Mesendoderm (in vitro differentiated cells): ENCODE measurements at regions not wholly inside any gene's neighbourhood (a gene's known extent, or its start where the extent isn't known, plus 50 kb on each side); places are given as distances from the start of the nearest gene placed in this dataset.

Source experiments
- DNase-seq: peaks from one replicate; pipeline ENCODE4 v3.0.0; 2013
- H2AK5ac ChIP-seq: 2 replicates; pipeline ENCODE4 v1.6.1; 2013; ENCODE audit warnings: low read length, inconsistent platforms
- H2BK120ac ChIP-seq: 2 replicates; pipeline ENCODE4 v1.6.1; 2013; ENCODE audit warnings: low read depth, mild to moderate bottlenecking, low read length, moderate library complexity, mixed read lengths
- H2BK15ac ChIP-seq: replicated peaks from 2 replicates; pipeline ENCODE4 v1.6.1; 2013; ENCODE audit warnings: low read depth, mild to moderate bottlenecking, moderate library complexity
- H2BK5ac ChIP-seq: 2 replicates; pipeline ENCODE4 v1.6.1; 2013; ENCODE audit warnings: low read length, inconsistent platforms
- H3K18ac ChIP-seq: 2 replicates; pipeline ENCODE4 v1.6.1; 2013; ENCODE audit warnings: mild to moderate bottlenecking, low read length, mixed read lengths
- H3K23ac ChIP-seq: one replicate; pipeline ENCODE4 v1.6.1; 2013; ENCODE audit warnings: low read length
- H3K27ac ChIP-seq: 2 replicates; pipeline ENCODE4 v1.5.1; 2013; ENCODE audit warnings: low read depth, mild to moderate bottlenecking, inconsistent platforms, low read length, moderate library complexity
- H3K27me3 ChIP-seq: 2 replicates; pipeline ENCODE4 v1.6.1; 2013; ENCODE audit warnings: low read length, control low read depth, mild to moderate bottlenecking, inconsistent platforms; ENCODE audit not compliant: insufficient read depth, poor library complexity
- H3K36me3 ChIP-seq: 2 replicates; pipeline ENCODE4 v1.6.1; 2013; ENCODE audit warnings: low read length, inconsistent platforms; ENCODE audit not compliant: control insufficient read depth, insufficient read depth
- H3K4ac ChIP-seq: one replicate; pipeline ENCODE4 v1.6.1; 2013; ENCODE audit warnings: low read depth, mild to moderate bottlenecking, low read length, moderate library complexity
- H3K4me1 ChIP-seq: 2 replicates; pipeline ENCODE4 v1.6.1; 2013; ENCODE audit warnings: low read depth, low read length, inconsistent platforms; ENCODE audit not compliant: control insufficient read depth
- H3K4me2 ChIP-seq: 2 replicates; pipeline ENCODE4 v1.6.1; 2013; ENCODE audit warnings: low read length
- H3K4me3 ChIP-seq: 2 replicates; pipeline ENCODE4 v1.5.1; 2013; ENCODE audit warnings: mild to moderate bottlenecking, low read length
- H3K56ac ChIP-seq: one replicate; pipeline ENCODE4 v1.6.1; 2013; ENCODE audit warnings: low read length
- H3K79me1 ChIP-seq: 2 replicates; pipeline ENCODE4 v1.6.1; 2013; ENCODE audit warnings: low read length, inconsistent platforms
- H3K79me2 ChIP-seq: 2 replicates; pipeline ENCODE4 v1.6.1; 2013; ENCODE audit warnings: mild to moderate bottlenecking, low read length; ENCODE audit not compliant: control insufficient read depth, insufficient read depth
- H3K9ac ChIP-seq: 2 replicates; pipeline ENCODE4 v1.6.1; 2013; ENCODE audit warnings: low read length, inconsistent platforms
- H4K5ac ChIP-seq: one replicate; pipeline ENCODE4 v1.6.1; 2013; ENCODE audit warnings: low read length
- H4K8ac ChIP-seq: one replicate; pipeline ENCODE4 v1.6.1; 2013; ENCODE audit warnings: low read depth, mild to moderate bottlenecking, control low read depth, low read length, moderate library complexity
- WGBS: extraction: QIAGEN DNeasy Blood & Tissue Kit; methylation state at CpG from one replicate; pipeline ENCODE4 v1.1.7; 2013; ENCODE audit warnings: low lambda C conversion rate, missing lambda C conversion rate; ENCODE audit not compliant: insufficient coverage; ENCODE audit errors: extremely low coverage; 5-methylcytosine and 5-hydroxymethylcytosine counted together

DNA sequence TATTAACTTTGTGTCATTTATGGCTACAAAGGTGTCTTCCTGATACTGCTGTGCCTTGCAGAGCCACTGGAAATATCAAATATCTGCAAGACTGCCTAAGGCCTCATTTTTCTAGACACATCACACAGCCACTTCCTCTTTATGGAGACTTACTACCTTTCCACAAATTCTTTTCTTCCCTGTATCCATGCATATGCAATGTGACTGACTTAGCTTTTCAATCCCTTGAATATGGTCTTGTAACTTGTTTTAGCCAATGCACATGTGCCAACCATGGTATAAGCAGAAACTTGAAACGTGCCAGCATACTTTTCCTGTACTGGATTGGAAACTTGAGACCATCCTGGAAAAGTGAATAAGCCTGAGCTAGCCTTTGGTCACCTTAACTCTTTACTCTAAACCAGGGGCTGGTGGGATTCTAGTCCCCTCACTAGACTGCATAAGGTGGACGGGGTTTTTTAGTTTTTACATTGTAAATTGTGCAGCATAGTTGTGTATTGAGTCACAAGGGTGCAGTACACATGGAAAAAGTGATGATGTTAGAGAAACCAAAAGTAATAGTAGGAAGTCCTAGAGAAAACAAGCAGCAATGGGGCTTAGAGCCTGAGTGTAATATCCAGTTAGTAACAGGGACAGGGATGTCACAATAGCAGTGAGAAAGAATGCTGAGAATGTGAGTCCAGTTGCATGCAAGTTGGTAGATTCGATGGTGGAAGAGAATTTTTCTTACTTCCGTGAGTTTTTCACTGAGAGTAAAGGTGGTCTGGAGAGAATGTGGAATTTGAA, 879.5 kb downstream of the SORCS1 start:
- Histone ChIP-seq H3K23ac (no peak overlapping the region), H3K4me1 (no peaks in the 10 kb centered on the region), H3K4me3 (no peak overlapping the region), H2AK5ac (no peak overlapping the region), H4K5ac (no peak overlapping the region), H3K9ac (no peak overlapping the region), H2BK5ac (no peak overlapping the region), H3K18ac (no peak overlapping the region), H2BK120ac (no peak overlapping the region), H4K8ac (no peak overlapping the region), H3K4ac (no peak overlapping the region), H3K56ac (no peak overlapping the region), H3K27ac (no peak overlapping the region), H3K27me3 (no peaks in the 10 kb centered on the region), H3K79me1 (no peaks in the 10 kb centered on the region), H3K36me3 (no peaks in the 10 kb centered on the region), H3K4me2 (no peak overlapping the region), H2BK15ac (no peak overlapping the region), H3K79me2 (no peaks in the 10 kb centered on the region)
- peak; percentile 68 for DNase-seq
- no CpG with 5 or more reads among the region's 4 CpGs for WGBS

DNA sequence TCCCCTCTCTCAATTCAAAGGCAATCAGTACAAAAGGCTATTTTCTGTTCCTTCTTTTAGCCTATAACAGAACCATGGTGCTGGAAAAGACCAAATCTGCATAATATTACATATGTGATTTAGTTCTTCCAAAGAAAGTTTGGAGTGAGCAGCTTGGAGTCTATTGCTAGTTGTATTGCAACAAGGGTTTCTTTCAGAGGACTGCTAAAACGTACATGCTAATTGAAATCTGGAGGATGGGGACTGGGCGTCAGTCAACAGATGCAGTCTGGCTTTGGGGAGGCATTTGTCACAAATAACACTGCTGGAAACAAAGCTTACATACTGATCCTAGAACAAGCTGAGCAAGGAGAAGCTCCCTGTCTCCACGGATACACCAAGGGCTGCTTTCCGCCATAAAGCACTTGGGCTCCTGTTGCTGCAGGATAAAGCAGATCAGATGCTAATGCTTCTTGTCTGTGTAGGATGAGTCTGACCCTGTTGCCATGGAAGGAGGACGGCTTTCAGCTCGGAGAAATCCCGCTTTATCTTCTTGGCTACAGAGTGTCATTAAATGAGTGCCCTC, 883.5 kb downstream of the SORCS1 start:
- H4K5ac ChIP-seq: no peak overlapping the region
- no peak overlapping the region for H2BK5ac ChIP-seq
- H3K18ac ChIP-seq: no peak overlapping the region
- no peaks in the 10 kb centered on the region for H3K79me2 ChIP-seq
- no peaks in the 10 kb centered on the region for H3K4me1 ChIP-seq
- H3K23ac ChIP-seq: no peak overlapping the region
- H3K27me3 ChIP-seq: no peaks in the 10 kb centered on the region
- no peak overlapping the region for H3K4ac ChIP-seq
- no peak overlapping the region for H4K8ac ChIP-seq
- no peak overlapping the region for H2BK15ac ChIP-seq
- WGBS: no CpG with 5 or more reads among the region's 7 CpGs
- H3K9ac ChIP-seq: no peak overlapping the region
- H3K56ac ChIP-seq: no peak overlapping the region
- H2AK5ac ChIP-seq: no peak overlapping the region
- H3K27ac ChIP-seq: no peak overlapping the region
- H2BK120ac ChIP-seq: no peak overlapping the region
- H3K4me2 ChIP-seq: no peak overlapping the region
- no peak overlapping the region for H3K4me3 ChIP-seq
- no peaks in the 10 kb centered on the region for H3K79me1 ChIP-seq
- H3K36me3 ChIP-seq: no peaks in the 10 kb centered on the region
- peak; percentile 16 for DNase-seq

- H2BK5ac ChIP-seq: no peak overlapping the region
- H3K56ac ChIP-seq: no peak overlapping the region
- H2BK15ac ChIP-seq: no peak overlapping the region
- H3K27ac ChIP-seq: no peak overlapping the region
- no peak overlapping the region for H3K4me3 ChIP-seq
- H3K79me2 ChIP-seq: no peaks in the 10 kb centered on the region
- H4K5ac ChIP-seq: no peak overlapping the region
- H3K27me3 ChIP-seq: no peaks in the 10 kb centered on the region
- no CpG with 5 or more reads among the region's 1 CpG for WGBS
- no peaks in the 10 kb centered on the region for H3K4me1 ChIP-seq
- peak; percentile 54 for DNase-seq
- no peak overlapping the region for H3K4me2 ChIP-seq
- H2BK120ac ChIP-seq: no peak overlapping the region
- no peak overlapping the region for H2AK5ac ChIP-seq
- no peaks in the 10 kb centered on the region for H3K36me3 ChIP-seq
- H3K4ac ChIP-seq: no peak overlapping the region
- no peak overlapping the region for H3K18ac ChIP-seq
- no peak overlapping the region for H4K8ac ChIP-seq
- H3K79me1 ChIP-seq: no peaks in the 10 kb centered on the region
- no peak overlapping the region for H3K9ac ChIP-seq
- no peak overlapping the region for H3K23ac ChIP-seq
These were observed 886.1 kb downstream of the SORCS1 start for GRCh38 chr10:106278383-106278782.

DNA sequence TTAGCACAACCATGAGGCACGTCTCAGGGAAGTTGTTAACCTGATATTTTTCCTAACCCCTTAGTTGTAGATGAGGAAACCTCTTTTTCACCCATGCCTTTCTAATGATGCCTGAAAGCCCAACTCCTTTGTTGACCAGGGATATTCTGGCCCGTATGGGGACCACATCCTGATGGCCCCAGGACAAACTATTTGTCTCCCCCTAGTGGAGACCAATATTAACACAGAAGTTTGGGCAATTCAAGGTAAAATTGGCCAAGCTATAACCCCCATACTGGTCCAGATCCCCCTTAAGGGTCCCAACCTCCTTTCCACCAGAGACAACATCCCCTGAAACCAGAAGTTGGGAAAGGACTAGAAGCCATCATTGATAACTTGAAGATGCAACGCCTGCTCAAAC, 893.3 kb downstream of the SORCS1 start:
- Histone ChIP-seq H3K79me1 (no peaks in the 10 kb centered on the region), H3K23ac (no peak overlapping the region), H3K4ac (no peak overlapping the region), H3K36me3 (no peaks in the 10 kb centered on the region), H3K4me2 (no peak overlapping the region), H3K4me3 (no peak overlapping the region), H2BK15ac (no peak overlapping the region), H4K5ac (no peak overlapping the region), H3K56ac (no peak overlapping the region), H2AK5ac (no peak overlapping the region), H2BK5ac (no peak overlapping the region), H3K4me1 (no peaks in the 10 kb centered on the region), H3K27me3 (no peaks in the 10 kb centered on the region), H3K18ac (no peak overlapping the region), H3K79me2 (no peaks in the 10 kb centered on the region), H4K8ac (no peak overlapping the region), H2BK120ac (no peak overlapping the region), H3K9ac (no peak overlapping the region), H3K27ac (no peak overlapping the region)
- WGBS: no CpG with 5 or more reads among the region's 3 CpGs
- no peak for DNase-seq

GRCh38 chr10:106268000-106268399, 896.5 kb downstream of the SORCS1 start:
- Histone ChIP-seq H4K8ac (no peak overlapping the region), H4K5ac (no peak overlapping the region), H3K4me2 (no peak overlapping the region), H3K4ac (no peak overlapping the region), H2BK5ac (no peak overlapping the region), H3K79me1 (no peaks in the 10 kb centered on the region), H2BK15ac (no peak overlapping the region), H3K27ac (no peak overlapping the region), H3K36me3 (no peaks in the 10 kb centered on the region), H3K23ac (no peak overlapping the region), H2BK120ac (no peak overlapping the region), H3K4me3 (no peak overlapping the region), H3K79me2 (no peaks in the 10 kb centered on the region), H3K18ac (no peak overlapping the region), H2AK5ac (no peak overlapping the region), H3K56ac (no peak overlapping the region), H3K27me3 (no peaks in the 10 kb centered on the region), H3K9ac (no peak overlapping the region), H3K4me1 (no peaks in the 10 kb centered on the region)
- DNase-seq: peak; percentile 17
- WGBS: no CpG with 5 or more reads among the region's 2 CpGs

DNA sequence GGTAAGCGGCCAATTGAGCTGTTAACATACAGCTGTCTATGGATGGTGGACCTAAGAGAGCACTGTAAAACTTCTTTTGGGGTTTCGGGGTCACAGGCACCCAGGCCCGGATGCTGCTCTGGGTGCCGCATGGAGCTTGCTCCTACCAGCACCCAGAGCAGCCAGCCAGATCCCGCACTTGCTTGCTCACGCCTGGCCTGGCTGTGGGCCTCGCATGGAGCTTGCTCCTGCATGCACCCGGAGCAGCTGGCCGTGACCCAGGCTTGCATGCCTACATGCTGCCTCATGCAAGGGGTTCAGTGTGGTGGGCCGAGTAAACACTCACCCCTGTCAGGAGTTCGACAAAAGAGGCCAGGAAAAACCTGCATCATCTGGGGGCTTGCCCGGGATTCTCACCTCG, 896.9 kb downstream of the SORCS1 start:
- Histone ChIP-seq H3K56ac (no peak overlapping the region), H3K9ac (no peak overlapping the region), H3K4ac (no peak overlapping the region), H3K23ac (no peak overlapping the region), H3K27me3 (no peaks in the 10 kb centered on the region), H3K36me3 (no peaks in the 10 kb centered on the region), H4K8ac (no peak overlapping the region), H3K79me2 (no peaks in the 10 kb centered on the region), H3K18ac (no peak overlapping the region), H3K4me1 (no peaks in the 10 kb centered on the region), H2BK120ac (no peak overlapping the region), H4K5ac (no peak overlapping the region), H3K4me2 (no peak overlapping the region), H2BK15ac (no peak overlapping the region), H2BK5ac (no peak overlapping the region), H3K27ac (no peak overlapping the region), H2AK5ac (no peak overlapping the region), H3K79me1 (no peaks in the 10 kb centered on the region), H3K4me3 (no peak overlapping the region)
- WGBS: no CpG with 5 or more reads among the region's 13 CpGs
- no peak for DNase-seq
